LoVo (cell line): ENCODE measurements at regions not wholly inside any gene's neighbourhood (a gene's known extent, or its start where the extent isn't known, plus 50 kb on each side); places are given as distances from the start of the nearest gene placed in this dataset.

Source experiments
- DNase-seq: peaks from one replicate; pipeline ENCODE4 v3.0.0-alpha.2; 2016; ENCODE audit warnings: low spot score

- DNase-seq, result no peak
These were observed 89.9 kb downstream of the TSEN15 start for GRCh38 chr1:184141361-184141880.

- DNase-seq, result no peak
These were observed 91.9 kb downstream of the TSEN15 start for GRCh38 chr1:184143449-184143848.

DNA sequence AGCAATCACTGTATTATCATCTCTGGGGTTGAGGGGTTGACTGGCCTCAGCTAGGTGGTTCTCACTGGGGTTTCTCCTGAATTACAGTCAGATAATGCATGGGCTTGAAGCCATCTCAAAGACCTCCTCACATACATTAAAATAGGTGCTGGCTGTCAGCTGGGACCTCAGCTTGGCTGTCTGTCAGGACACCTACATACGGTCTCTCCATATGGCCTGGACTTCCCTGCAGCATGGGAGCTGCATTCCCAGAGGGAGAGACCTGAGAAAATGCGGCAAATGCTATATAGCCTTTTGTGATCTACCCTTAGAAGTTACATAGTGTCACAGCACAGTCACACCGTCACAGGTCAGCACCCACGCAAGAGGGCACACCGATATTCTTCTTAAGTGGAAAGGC lies 93.6 kb downstream of the TSEN15 start:
- no peak for DNase-seq

DNA sequence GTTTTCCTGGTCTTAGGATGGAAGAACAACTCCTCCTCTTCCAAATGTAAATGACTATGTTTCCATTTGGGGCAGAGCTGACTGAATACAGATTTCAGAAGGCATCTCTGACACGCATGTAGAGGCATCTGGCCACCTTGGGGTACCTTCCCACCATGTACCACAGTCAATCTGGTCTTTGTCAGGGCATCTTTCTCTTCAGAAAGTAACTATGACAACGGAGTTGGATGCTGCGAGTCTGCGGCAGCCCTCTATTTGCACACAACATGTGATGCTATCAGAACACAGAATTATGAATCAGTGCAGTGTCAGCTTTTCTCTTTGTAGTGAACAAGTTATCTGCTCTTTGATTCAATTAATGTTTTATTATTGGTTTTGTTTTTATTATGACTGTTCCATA lies 94.7 kb downstream of the TSEN15 start:
- DNase-seq, result no peak

DNA sequence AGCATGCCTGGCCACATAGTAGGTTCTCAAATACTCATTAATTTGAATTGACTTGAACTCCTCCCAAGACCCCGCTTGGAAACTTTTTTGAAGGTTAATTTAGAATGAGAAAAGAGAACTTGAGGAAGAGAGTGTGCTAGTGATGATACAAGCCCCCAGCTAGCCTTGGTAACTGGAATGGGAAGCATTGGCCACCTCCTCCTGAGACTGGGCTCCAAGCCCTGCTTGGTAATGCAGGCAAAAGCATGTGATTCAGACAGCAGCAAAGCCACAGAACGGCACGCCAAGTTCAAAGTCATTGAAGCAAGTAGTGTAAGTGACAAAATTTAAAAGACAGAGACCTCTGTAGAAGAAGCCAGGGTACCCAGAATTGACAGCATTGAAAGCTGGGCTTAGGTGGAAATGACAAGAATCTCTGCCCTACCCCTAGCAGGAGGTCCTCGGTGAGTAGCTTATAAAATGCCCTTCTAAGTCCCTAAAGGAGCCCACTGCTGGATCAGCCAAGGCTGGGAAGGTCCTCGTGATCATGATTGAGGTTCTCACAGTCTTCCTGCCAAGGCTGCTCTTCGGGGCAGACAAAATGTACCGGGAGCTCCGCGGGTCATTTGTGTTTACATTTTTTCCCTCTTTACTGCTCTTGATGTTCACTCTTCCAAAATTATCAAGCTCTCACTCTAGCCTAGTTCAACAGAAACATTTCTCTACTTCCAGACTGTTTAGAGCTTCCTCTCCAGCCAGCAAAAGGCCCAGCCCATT lies 99.4 kb downstream of the TSEN15 start:
- DNase-seq, result no peak

GRCh38 chr1:184152434-184152898 lies 100.9 kb downstream of the TSEN15 start:
- no peak for DNase-seq

DNA sequence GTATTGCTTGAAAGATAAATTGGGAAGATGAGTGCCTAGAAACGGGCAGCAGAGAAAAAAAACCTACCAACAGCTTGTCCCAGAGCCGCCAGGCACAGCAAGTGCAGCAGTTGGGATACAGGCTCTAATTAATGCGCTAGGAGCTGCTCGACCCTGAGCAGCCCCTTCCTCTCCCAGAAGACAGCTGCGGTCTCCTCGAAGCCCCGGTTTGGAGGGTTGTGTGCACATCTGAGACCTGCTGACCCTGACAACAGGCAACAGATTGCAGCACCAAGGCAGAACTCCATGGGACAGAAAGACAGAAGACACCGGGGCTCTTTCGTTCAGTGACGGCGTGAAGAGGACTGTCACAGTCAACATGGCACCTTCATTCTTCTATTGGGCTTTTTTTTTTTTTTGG lies 101.4 kb downstream of the TSEN15 start:
- no peak for DNase-seq

DNA sequence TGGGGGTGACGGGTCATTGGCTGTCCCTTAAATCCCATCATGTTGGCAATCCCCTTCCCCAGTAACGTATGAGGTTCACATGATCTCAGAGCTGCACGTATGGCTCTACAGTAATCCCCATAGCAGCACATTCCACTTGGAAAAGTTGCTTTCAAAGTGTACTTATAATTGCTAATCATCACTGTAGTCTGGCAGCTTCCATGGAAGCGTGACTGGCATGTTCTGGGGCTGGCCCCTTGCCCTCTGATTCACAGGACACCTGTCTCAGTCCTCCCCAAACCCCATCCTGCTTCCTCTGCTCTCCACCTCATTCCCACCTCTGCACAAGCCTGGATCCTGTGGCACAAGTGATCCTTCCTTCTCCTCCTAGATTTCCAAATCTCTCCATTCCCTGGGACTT lies 102.2 kb downstream of the TSEN15 start:
- DNase-seq, result no peak

- no peak for DNase-seq
These were observed 105.2 kb downstream of the TSEN15 start for GRCh38 chr1:184156521-184157393.

DNA sequence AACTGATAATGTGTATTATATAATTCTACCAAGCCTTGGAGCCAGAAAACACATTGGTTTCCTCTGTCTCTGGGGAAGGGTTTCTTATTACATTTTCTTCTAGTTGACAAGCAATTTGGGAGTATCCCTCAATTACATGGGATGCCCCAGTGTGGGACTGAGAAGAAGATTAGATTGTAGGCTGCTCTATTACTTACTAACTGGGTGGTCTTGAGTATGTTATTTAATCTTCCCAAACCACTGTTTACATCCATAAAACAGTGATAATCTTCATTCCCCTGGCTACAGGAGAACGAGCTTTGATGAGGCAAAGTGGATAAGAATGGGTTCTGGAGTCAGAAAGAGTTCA lies 105.8 kb downstream of the TSEN15 start:
- DNase-seq, result no peak

GRCh38 chr1:184158896-184159681 lies 107.6 kb downstream of the TSEN15 start:
- DNase-seq, result no peak

GRCh38 chr1:184160236-184160635 lies 108.7 kb downstream of the TSEN15 start:
- no peak for DNase-seq

GRCh38 chr1:184161071-184161698 lies 109.7 kb downstream of the TSEN15 start:
- DNase-seq, result no peak

DNA sequence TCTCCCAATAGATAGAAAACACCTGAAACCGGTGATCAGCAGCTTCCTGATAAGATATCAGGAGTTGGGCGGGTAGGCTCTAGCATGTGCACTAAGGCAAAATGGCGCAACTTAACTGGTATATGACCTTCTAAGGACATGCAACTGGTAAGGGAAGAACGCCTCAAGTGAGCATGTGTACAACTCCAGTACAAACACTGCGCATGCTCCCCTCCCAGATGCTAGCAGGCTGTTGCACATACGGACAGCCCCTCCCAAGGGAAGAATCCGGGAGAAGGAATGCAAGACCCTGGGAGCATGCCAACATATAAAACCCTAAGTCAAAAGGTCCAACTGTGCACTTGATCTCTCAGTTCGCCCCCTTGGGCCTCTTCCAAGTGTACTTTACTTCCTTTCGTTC lies 110.8 kb downstream of the TSEN15 start:
- no peak for DNase-seq

DNA sequence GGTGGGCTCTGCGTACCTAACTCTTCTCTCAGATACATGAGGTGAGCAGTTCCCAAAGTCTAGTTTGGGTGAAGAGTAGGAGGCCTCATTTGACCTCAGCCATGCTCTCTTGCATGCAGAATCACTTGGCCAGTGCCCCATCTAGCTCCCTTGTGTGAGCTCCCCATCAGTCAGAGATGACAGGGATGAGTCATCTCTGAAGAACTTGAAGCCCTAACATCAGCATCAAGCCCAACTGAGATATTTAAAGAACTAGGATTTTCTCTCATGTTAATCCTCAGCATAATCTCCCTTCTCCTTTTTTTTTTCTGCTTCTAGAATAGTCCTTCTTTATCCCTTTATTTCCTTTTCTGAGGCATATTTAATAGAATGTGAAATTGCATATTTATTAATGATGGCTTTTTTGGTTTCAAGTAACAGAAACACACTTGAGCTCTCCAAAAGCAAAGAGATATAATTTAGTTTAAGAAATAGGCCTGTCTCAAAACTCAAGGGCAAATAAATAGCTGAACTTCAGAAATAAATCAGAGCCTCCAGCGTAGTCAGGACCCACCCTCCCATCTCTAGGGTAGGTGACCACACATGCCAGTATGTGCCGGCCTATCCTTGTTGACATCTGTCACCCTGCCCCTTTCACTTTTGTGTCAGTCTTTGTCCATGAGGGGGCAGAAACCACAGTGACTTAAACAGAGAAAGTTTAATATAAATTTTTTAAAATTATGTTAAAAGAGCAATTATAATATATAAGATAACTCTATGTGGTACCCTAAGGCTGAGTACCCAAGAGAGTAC lies 112.3 kb downstream of the TSEN15 start:
- no peak for DNase-seq

DNA sequence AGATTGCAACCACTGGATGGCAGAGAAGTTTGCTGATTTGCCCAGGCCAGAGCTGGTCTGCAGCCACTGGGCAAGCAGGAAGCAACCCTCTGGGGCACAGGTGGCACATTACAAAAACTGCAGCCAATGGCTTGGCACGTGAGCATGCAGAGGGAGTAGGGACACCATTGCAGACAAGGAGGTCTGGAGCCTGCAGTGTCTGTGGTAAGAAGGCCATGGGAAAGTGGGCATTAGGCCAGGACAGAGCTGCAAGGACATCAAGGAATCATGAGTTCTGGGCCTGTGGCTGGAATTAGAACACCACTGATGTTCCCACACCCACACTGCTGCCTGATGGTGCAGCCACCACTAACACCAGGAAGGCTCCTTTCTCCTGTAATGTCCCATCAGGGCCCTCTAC lies 113.0 kb downstream of the TSEN15 start:
- no peak for DNase-seq

DNA sequence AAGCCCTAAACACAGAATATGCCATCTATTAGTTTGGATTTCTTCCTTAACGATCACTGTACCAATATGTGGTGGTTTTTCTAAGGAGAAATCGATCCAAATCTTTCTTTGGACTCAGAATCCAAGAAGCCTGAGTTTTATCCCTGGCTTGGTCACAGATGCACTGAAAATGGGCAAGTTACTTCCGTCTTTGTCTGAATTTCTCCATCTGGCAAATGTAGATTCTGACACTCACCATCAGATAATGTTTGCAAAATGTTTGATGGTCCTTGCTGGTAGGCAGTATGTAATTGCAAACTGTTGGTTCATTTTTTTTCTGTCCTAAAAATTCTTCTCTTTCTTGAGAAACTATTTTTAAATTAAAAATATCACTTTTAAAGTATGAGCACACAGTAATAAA lies 115.0 kb downstream of the TSEN15 start:
- no peak for DNase-seq

DNA sequence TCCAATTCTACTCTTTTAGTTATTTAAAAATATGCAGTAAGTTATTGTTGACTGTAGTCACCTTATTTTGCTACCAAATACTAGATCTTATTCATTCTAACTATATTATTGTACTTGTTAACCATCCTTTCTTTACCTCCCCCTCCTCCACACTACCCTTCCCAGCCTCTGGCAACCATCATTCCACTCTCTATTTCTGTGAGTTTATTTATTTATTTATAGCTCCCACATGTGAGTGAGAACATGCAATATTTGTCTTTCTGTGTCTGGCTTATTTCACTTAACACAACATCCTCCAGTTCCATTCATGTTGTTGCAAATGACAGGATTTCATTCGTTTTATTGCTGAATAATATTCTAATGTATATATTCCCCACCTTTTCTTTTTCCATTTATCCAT lies 115.8 kb downstream of the TSEN15 start:
- DNase-seq, result no peak

- no peak for DNase-seq
These were observed 119.2 kb downstream of the TSEN15 start for GRCh38 chr1:184170719-184171118.

DNA sequence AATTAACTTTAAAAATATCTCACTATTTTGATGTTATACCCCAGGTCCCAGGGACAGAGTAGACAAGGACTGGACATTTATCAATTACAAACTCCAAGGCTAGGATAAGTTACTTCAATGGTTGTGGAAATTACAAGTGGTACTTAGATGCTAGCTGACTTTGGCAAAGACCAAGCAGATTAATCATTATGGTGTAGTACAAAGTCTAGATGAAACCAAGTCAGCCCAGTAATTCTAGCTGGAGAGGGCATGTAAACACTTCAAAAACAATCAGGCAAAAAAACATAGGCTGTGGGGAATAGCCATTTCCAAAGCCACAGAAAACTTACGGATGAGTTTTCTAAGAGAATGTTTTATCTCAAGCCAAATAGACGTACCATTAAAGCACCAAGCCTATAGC lies 124.5 kb downstream of the TSEN15 start:
- no peak for DNase-seq

DNA sequence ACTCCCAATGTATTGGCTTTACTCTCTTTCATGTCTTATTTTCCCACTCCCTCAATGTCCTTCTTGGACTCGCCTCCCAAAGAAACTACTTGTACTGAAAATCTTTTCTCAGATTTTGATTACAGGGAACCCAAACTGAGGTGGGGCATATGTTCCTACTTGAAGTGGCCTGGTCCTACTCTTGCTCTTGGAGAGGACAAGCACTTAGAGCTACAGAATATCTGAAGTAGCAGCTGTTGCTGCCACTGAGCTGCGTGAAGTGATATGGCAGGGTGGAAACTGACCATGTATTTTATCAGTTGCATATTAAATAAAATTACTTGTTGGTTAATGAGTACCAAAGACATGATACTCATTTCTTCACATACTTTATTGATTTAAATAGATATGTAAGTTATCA lies 129.5 kb downstream of the TSEN15 start:
- DNase-seq, result no peak
